ENCODE measurements at regions not wholly inside any gene's neighbourhood (a gene's known extent, or its start where the extent isn't known, plus 50 kb on each side); places are given as distances from the start of the nearest gene placed in this dataset.

DNA sequence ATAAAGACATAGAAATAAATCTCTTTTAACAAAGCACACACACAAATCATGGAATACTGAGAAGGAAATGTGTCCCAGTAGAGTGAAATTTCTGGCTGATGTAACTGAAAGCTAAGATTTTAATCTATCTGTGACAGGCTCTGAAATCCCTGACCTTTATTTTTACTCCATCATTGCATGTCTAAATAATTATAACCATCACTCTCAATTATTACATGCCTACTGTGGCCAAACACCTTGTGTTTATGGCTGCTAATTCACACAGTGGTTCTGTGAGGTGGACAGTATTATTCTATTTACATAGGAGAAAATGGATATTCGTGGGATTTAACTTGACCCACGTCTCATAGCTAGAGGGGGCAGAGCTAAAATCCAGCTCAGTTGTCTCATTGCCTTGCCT lies 438.1 kb downstream of the TLL1 start:
- FAIRE-seq (no peak), DNase-seq (ENCODE audit: insufficient read length, low spot score) (no peak)
- TF ChIP-seq, protein P1, sequence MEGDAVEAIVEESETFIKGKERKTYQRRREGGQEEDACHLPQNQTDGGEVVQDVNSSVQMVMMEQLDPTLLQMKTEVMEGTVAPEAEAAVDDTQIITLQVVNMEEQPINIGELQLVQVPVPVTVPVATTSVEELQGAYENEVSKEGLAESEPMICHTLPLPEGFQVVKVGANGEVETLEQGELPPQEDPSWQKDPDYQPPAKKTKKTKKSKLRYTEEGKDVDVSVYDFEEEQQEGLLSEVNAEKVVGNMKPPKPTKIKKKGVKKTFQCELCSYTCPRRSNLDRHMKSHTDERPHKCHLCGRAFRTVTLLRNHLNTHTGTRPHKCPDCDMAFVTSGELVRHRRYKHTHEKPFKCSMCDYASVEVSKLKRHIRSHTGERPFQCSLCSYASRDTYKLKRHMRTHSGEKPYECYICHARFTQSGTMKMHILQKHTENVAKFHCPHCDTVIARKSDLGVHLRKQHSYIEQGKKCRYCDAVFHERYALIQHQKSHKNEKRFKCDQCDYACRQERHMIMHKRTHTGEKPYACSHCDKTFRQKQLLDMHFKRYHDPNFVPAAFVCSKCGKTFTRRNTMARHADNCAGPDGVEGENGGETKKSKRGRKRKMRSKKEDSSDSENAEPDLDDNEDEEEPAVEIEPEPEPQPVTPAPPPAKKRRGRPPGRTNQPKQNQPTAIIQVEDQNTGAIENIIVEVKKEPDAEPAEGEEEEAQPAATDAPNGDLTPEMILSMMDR (IDR thresholded peaks at IDR 0.05; ENCODE audit: insufficient read depth, missing control alignments), result no peak

DNA sequence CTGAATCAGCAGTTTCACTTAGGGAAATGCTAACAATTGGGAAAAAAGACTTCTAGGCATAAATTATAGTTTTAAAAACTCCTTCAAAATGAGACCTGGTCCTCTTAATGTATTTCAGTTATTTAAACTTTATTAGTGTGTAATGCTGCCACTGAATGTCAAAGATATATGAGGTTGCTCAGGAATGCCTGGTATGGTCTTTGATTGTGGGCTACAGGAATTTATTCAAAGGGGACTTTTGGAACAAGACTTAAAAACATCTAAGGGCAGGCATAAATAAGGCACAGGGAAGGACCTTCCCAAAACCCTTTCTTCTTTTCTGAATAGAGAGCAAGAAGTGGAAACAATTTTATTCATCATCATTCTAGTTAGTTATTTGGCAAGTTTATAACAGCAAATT lies 439.1 kb downstream of the TLL1 start:
- TF ChIP-seq, protein P1 (IDR thresholded peaks at IDR 0.05; ENCODE audit: insufficient read depth, missing control alignments), result no peak
- no peak for FAIRE-seq

DNA sequence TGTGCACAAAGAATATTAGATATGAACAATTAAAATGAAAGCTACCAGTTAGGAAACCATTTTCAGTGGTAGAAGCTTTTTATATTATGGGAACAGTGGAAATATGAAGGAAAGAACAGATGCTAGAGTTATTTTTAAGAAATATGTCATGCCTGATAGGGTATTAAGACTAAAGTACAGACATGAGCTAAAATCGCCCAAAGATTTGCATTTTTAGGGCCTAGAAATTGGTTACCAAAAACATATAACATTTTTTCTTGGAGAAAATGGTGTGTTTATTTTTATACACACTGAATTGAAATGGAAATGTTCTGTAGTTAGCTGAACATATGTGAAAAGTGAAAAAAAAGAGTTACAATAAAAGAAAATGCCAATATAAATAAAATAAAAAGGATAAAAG lies 441.9 kb downstream of the TLL1 start:
- no peak for FAIRE-seq
- TF ChIP-seq, protein P1 (IDR thresholded peaks at IDR 0.05; ENCODE audit: insufficient read depth, missing control alignments), result no peak
- DNase-seq (ENCODE audit: insufficient read length, low spot score), result no peak

More for the DNA sequence above, 439.1 kb downstream of the TLL1 start:
- DNase-seq (ENCODE audit: insufficient read length, low spot score), result no peak

DNA sequence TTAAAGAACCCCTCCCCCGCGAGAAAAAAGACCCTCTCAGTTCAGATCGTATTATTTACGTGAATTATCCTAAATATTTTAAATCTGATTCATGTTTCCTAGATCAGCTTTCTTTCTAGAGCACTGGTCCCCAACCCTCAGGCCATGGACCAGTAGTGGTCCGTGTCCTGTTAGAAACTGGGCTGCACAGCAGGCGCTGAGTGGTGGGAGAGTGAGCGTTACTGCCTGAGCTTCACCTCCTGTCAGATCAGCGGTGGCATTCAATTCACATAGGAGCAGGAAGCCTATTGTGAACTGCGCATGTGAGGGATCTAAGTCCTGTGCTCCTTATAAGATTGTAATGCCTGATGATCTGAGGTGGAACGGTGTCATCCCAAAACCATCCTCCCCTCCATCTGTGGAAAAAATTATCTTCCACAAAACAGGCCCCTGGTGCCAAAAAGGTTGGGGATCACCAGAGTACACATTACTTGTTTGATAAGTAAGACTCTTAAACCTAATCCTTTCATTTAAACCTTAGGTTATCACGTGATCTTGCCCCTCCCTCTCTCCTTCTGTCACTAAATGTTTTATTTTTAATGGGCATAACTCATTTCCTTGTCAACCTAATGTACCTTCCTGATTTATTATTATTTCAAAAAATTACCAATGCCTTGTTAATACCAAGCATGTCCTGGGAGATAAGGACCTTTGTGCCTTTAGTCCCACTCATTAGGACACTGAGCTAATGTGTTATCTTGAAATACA lies 442.9 kb downstream of the TLL1 start:
- TF ChIP-seq, protein P1 (IDR thresholded peaks at IDR 0.05; ENCODE audit: insufficient read depth, missing control alignments), result no peak
- DNase-seq (ENCODE audit: insufficient read length, low spot score) (no peak), FAIRE-seq (no peak)

DNA sequence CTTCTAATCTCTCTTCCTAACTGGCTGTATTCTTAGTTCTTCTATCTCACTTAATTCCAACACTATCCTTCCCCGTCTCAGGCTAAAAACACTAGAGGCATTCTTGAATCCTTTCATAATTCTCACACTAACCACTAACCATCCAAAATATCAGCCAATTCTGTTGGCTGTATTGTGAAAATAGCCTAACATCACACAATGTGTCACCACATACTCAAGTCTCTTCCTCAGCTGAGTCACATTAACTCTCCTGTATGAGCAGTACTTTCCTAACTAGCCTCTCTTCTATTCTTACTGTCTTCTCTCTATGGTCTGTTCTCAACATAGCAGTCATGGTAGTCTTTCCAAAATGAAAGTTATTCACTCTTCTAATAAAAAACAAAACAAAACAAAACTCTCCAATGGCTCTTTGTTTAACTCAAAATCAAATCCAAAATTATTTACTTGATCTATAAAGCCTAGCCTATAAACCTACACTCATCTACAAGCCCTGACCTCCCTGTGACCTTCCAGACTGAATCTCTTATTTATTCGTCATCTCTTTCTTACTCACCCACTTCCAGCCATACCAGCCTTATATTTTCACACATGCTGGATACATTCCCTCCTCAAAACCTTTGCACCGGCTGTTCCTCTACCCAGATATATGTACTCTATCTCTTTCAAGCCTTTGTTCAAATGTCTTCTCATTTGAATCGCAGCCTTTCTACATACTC lies 445.9 kb downstream of the TLL1 start:
- TF ChIP-seq, protein P1 (IDR thresholded peaks at IDR 0.05; ENCODE audit: insufficient read depth, missing control alignments), result no peak
- no peak for DNase-seq (ENCODE audit: insufficient read length, low spot score)
- no peak for FAIRE-seq

DNA sequence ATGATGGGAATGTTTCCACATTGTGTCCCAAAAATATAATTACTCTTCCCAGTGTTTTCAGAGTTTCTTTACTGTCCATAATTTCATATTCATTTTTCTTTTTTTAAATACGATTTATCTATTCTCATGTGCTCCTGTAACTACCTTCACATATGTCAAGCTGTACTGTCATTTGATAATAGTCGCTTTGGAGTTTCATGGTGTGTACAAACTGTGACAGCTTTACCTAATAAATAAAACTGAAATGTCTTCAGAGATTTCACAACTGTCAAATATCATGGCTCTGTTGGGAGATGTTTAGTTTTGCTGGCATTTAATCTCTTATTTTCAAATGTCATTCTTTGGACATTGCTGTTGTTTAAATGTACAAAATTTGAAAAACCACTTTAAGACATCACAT lies 450.2 kb downstream of the TLL1 start:
- TF ChIP-seq, protein P1 (IDR thresholded peaks at IDR 0.05; ENCODE audit: insufficient read depth, missing control alignments), result no peak
- DNase-seq (ENCODE audit: insufficient read length, low spot score) (no peak), FAIRE-seq (no peak)

DNA sequence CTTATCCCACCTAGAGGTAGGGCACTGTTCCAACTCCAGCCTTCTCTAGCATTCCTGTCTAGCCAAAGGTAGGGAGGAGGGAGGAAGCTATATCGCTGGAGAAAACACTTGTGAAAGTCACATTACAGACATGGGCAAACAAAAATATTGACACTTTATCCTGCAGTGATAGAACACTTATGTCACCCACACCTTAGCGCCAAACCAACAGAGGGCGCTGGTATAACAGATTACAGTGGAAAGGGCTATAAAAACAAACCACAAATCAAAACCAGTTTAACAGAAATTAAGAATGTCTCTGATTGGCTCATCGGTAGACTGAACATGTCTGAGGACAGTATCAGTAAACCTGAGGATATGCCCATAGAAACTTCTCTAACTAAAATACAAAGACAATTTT lies 451.3 kb downstream of the TLL1 start:
- DNase-seq (ENCODE audit: insufficient read length, low spot score) (no peak), FAIRE-seq (peak; percentile 84)
- TF ChIP-seq, protein P1 (IDR thresholded peaks at IDR 0.05; ENCODE audit: insufficient read depth, missing control alignments), result peak; percentile 55

All from D721Med (cell line).